HepG2 (cell line): ENCODE measurements at regions not wholly inside any gene's neighbourhood (a gene's known extent, or its start where the extent isn't known, plus 50 kb on each side); places are given as distances from the start of the nearest gene placed in this dataset.

Experiments used
- DDIT3 ChIP-seq: sonication (generic); formaldehyde crosslinking; IDR thresholded peaks from 2 replicates; pipeline ENCODE4 v1.4.0; 2020; ENCODE audit warnings: mild to moderate bottlenecking, missing genetic modification reagents
- ELF4 ChIP-seq: sonication (generic); formaldehyde crosslinking; IDR thresholded peaks from 2 replicates; pipeline ENCODE4 v1.5.0; 2020; ENCODE audit warnings: missing genetic modification reagents, mild to moderate bottlenecking, moderate library complexity, borderline replicate concordance
- HMG20B ChIP-seq: conservative IDR thresholded peaks from 2 replicates; pipeline ENCODE4 v1.6.1; 2016; ENCODE audit warnings: missing genetic modification reagents, missing compliant biosample characterization
- MTA3 ChIP-seq: sonication (generic); formaldehyde crosslinking; IDR thresholded peaks from 2 replicates; pipeline ENCODE4 v1.4.0; 2020; ENCODE audit warnings: missing genetic modification reagents
- NR2C2 ChIP-seq: sonication (generic); formaldehyde crosslinking; IDR thresholded peaks from 2 replicates; pipeline ENCODE4 v1.4.0; 2020; ENCODE audit warnings: missing genetic modification reagents, mild to moderate bottlenecking, moderate library complexity, borderline replicate concordance
- RBFOX2 ChIP-seq: fragments of 200-400 bp; formaldehyde crosslinking; IDR thresholded peaks from 2 replicates; pipeline ENCODE4 v1.6.1; 2017; ENCODE audit warnings: low read depth, mild to moderate bottlenecking, low read length
- TBP ChIP-seq: sonication (generic); formaldehyde crosslinking; IDR thresholded peaks from 2 replicates; pipeline ENCODE4 v1.5.0; 2020; ENCODE audit warnings: missing genetic modification reagents
- TP53 ChIP-seq: sonication (generic); formaldehyde crosslinking; conservative IDR thresholded peaks from 2 replicates; pipeline ENCODE4 v1.4.0; 2020; ENCODE audit warnings: missing genetic modification reagents
- ZBTB39 ChIP-seq: sonication (generic); formaldehyde crosslinking; IDR thresholded peaks from 2 replicates; pipeline ENCODE4 v1.5.0; 2020; ENCODE audit warnings: missing genetic modification reagents
- ZC3H4 ChIP-seq: sonication (generic); formaldehyde crosslinking; IDR thresholded peaks from 2 replicates; pipeline ENCODE4 v1.4.0; 2020; ENCODE audit warnings: missing genetic modification reagents, borderline replicate concordance
- ZNF251 ChIP-seq: sonication (generic); formaldehyde crosslinking; IDR thresholded peaks from 2 replicates; pipeline ENCODE4 v1.9.0; 2021; ENCODE audit warnings: mild to moderate bottlenecking, missing genetic modification reagents
- ZNF331 ChIP-seq: sonication (generic); formaldehyde crosslinking; IDR thresholded peaks from 2 replicates; pipeline ENCODE4 v1.4.0; 2020; ENCODE audit warnings: missing genetic modification reagents
- ZNF703 ChIP-seq: sonication (generic); formaldehyde crosslinking; IDR thresholded peaks from 2 replicates; pipeline ENCODE4 v1.5.1; 2020; ENCODE audit warnings: missing genetic modification reagents, mild to moderate bottlenecking, moderate library complexity, borderline replicate concordance
- ZXDC ChIP-seq: sonication (generic); formaldehyde crosslinking; IDR thresholded peaks from 2 replicates; pipeline ENCODE4 v1.5.0; 2020; ENCODE audit warnings: mild to moderate bottlenecking, missing genetic modification reagents
- ZZZ3 ChIP-seq: sonication (generic); formaldehyde crosslinking; IDR thresholded peaks from 2 replicates; pipeline ENCODE4 v1.4.0; 2020; ENCODE audit warnings: missing genetic modification reagents, mild to moderate bottlenecking, borderline replicate concordance
- TF ChIP-seq, protein P1 (sequence below): IDR thresholded peaks from 2 replicates; pipeline ENCODE4 v1.6.1; 2016
- TF ChIP-seq, protein P2 (sequence below): sonication (generic); formaldehyde crosslinking; IDR thresholded peaks from 2 replicates; pipeline ENCODE4 v1.4.0; 2020; ENCODE audit warnings: missing genetic modification reagents

DNA sequence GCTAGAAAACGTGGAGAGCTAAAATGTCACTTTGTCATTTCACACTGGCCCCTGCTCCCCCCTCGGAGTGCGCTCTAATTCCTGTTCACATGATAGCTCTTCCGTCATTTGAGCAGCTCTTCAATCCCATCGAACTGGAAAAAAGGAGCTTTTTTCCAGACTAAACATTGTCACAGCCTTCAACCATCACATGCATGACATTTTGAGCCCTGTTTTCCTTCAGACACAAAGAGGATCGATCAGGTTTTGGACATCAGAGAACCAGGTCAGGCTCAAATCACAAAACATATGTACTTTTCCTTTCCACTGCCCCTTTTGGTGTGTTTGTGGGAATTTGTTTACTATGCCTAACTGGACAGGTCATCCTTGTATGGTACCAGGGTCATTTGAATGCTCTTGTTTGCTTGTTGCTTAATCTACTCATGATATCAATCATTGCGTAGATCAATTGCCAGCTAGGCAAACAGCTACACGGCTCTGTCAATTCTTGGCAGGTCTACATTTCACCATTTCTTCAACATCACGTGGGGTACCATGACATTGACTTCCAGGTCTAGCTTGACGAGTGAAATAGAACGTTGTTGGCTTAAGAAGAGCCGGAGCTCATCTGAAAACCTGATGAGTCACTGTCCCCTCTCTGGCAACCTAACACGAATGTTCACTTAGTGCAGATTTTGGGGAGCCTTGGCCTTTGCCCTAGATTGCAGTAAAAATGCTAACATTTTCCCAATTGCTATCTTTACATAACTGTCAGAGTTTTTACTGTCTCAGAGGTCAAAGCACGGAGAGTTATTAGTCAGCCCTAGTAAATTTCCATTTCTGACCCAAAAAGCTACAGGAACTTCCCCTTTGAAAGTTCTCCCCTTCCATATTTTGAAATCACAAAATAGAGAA, 87.3 kb downstream of the LYZL2 start (continued):
- TF ChIP-seq, protein P1, sequence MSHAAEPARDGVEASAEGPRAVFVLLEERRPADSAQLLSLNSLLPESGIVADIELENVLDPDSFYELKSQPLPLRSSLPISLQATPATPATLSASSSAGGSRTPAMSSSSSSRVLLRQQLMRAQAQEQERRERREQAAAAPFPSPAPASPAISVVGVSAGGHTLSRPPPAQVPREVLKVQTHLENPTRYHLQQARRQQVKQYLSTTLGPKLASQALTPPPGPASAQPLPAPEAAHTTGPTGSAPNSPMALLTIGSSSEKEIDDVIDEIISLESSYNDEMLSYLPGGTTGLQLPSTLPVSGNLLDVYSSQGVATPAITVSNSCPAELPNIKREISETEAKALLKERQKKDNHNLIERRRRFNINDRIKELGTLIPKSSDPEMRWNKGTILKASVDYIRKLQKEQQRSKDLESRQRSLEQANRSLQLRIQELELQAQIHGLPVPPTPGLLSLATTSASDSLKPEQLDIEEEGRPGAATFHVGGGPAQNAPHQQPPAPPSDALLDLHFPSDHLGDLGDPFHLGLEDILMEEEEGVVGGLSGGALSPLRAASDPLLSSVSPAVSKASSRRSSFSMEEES (CRISPR knock-in tag), result peak; percentile 93
- peak; percentile 71; the same call in 1 of the 2 replicates for TF ChIP-seq ZNF331 (CRISPR knock-in tag)
- TF ChIP-seq ZZZ3 (CRISPR knock-in tag), result no peak
- TF ChIP-seq ZNF703 (CRISPR knock-in tag), result peak; percentile 98
- TF ChIP-seq DDIT3 (CRISPR knock-in tag), result no peak; the same call in 1 of the 2 replicates
- TF ChIP-seq RBFOX2, result no peak
- TF ChIP-seq ZXDC, result no peak
- peak; percentile 59; the same call in 1 of the 2 replicates for TF ChIP-seq TP53 (CRISPR knock-in tag)
- TF ChIP-seq ZC3H4 (CRISPR knock-in tag), result no peak
- TF ChIP-seq MTA3 (CRISPR knock-in tag), result no peak
- peak; percentile 86; the same call in 1 of the 2 replicates for TF ChIP-seq HMG20B (CRISPR knock-in tag)
- TF ChIP-seq ZBTB39 (CRISPR knock-in tag), result peak; percentile 74; the same call in 1 of the 2 replicates
- TF ChIP-seq ZNF251, result no peak
- TF ChIP-seq ELF4 (CRISPR knock-in tag), result peak; percentile 16; the same call in 1 of the 2 replicates
- TF ChIP-seq NR2C2 (CRISPR knock-in tag), result peak; percentile 85; the same call in 1 of the 2 replicates
- TF ChIP-seq, protein P2, sequence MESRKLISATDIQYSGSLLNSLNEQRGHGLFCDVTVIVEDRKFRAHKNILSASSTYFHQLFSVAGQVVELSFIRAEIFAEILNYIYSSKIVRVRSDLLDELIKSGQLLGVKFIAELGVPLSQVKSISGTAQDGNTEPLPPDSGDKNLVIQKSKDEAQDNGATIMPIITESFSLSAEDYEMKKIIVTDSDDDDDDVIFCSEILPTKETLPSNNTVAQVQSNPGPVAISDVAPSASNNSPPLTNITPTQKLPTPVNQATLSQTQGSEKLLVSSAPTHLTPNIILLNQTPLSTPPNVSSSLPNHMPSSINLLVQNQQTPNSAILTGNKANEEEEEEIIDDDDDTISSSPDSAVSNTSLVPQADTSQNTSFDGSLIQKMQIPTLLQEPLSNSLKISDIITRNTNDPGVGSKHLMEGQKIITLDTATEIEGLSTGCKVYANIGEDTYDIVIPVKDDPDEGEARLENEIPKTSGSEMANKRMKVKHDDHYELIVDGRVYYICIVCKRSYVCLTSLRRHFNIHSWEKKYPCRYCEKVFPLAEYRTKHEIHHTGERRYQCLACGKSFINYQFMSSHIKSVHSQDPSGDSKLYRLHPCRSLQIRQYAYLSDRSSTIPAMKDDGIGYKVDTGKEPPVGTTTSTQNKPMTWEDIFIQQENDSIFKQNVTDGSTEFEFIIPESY (CRISPR knock-in tag), result peak; percentile 49; the same call in 1 of the 2 replicates
- no peak for TF ChIP-seq TBP (CRISPR knock-in tag)
